ENCODE measurements at regions not wholly inside any gene's neighbourhood (a gene's known extent, or its start where the extent isn't known, plus 50 kb on each side); places are given as distances from the start of the nearest gene placed in this dataset.
"Not testable (repeated sequence)": the region's sequence is repeated elsewhere in the genome, so short reads cannot be mapped to it uniquely, and the experiment has no call there.

DNA sequence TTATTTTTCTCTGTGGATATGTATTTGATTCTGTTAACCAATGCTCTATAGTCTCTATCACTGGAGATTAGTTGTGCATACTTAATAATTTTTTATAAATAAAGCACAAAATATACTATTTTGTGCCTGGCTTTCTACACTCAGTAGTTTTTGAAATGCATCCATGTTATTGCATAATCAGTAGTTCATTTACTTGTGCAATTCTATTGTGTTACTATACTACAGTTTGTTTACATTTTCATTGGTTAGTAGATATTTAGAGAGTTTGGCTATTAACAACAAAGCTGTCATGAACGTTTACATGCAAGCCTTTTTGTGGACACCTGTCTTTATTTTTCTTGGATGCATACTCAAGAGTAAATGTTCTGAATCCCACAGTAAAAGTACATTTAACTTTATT lies 265.0 kb upstream of the FAT4 start:
- no peak for DNase-seq

DNA sequence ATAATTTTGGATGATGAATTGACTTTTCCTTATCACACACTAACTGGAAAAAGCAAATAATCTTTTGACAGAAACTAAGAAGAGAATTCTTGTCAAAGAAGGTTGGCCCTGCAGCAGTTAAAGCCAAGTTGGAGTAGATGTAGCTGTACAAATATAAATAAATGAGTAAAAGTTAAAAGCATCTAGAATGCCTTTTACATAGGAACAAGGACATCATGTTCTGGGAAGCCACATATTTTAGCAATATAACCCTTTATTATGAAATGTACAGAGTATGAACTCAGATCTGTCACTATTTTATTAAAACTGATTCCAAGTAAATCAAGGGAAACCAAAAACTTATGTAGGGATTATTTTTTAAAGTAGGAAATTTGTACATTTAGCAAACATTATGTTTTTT lies 269.4 kb upstream of the FAT4 start:
- no peak for DNase-seq

DNA sequence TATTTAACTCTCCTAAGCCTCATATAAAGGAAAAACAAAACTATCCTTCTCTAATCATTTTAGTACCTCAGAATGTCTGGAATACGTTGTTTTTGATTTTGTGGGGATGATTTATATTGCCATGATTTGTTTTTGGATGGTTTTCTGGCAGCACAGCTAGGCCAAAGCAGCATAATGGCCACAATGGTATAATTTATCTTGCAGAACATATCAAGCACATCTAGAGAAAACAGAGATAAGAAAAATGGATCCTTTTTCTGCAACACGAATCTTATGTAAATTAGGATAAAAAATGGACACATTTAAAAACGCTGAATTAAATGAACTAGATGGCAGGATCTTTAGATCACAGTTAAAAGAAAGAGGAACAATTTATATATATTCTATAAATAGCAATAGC lies 269.9 kb upstream of the FAT4 start:
- DNase-seq = no peak

DNA sequence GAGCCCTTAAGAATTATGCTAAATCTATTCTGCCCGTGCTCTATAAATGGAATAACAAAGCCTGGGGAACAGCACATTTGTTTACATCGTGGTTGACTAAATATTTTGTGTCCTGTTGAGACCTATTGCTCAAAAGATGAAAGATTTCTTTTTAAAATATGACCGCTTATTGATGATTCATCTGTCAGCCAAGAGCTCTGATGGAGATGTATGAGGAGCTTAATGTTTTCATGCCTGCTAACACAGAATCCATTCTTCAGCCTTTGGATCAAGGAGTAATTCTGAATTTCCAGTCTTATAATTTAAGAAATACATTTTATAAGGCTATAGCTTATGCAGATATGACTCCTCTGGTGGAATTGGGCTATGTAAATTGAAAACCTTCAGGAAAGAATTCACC lies 271.3 kb upstream of the FAT4 start:
- no peak for DNase-seq

DNA sequence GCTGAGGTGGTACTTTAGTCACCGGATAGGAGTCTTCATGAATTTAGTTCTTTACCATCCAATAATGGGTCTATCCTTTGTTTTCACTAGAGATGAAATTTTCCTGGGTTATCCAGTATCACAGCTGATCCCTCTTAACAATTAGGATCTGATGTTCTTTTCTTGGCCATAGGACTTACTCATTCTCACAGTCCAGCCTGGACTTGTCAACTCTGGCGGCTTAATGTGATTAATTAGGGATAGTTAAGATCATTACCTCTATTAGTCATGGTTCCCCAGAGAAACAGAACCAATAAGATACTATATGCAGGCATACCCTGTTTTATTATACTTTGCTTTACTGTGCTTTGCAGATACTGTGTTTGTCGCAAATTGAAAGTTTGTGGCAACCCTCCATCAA lies 272.7 kb upstream of the FAT4 start:
- DNase-seq = no peak

DNA sequence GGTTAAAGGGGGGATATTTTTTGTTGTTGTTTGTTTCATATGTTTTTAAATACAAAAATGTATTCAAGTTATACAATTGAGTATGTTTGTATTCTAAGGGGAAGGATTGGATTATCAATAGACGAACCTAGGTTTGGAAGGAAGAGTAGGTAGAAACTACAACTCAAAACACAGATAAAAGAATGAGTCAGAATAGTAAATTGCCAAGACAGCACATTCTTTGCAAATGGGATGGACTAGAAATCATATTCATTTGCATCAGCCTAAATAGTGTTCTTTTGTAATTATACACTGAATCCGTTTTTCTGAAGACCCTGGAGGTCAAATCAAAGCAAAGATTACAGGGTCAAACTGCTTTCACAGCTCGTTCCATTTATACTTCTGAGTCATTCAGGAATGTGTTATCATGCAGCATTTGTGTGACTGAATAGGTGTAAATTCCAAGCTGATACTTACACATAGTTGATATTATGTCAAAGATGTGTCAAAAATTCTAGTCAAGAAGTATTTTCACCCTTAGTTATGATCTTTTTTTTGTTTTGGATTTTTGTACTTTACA lies 273.3 kb upstream of the FAT4 start:
- no peak for DNase-seq

DNA sequence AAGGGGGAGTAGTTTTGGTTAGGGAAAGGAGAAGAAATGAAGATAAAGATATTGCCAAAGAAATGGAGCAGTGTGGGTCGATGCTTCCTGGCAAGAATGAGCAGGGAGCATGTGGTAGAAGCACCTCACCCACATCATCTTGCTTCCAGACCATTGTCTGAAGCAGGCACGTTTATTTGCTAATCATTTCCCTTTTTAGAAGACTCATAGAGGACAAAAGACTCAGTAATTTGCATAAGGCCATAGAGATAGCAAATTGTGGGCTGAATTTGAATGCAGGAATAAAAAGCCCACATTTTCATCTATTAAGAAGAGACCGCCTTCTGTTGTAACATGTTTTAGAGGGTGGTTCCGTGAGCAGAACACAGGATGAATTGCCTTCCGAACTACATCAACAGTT lies 275.2 kb upstream of the FAT4 start:
- DNase-seq = no peak

DNA sequence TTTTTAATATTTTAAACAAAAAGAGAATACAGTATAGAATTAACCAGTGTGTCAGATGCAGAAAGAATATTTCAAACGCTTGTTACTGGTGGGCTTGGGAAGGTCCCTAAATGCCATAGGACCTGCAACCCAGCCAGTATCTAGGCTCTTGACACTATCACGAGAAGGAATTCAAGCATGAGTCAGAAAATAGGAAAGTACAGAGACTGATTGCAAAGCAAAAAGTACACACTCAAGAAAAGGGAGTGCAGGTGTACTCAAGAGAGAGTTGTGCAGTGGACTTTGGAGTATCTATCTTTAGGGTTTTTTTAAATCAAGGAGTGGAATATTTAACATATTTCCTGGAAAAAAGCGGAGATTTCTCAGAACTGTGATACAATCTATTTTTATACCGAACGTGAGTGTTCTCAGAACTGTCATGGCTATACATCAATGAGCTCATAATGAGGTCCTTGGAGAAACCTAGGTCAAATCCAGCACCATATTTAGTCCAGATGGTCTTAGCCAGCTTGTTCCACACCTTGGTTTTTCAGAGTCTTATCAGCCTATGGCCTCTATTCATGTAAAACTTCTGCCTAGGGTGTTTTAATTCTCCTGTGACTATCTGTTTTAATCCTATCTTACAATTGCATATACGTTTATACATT lies 291.8 kb upstream of the FAT4 start:
- DNase-seq = no peak

DNA sequence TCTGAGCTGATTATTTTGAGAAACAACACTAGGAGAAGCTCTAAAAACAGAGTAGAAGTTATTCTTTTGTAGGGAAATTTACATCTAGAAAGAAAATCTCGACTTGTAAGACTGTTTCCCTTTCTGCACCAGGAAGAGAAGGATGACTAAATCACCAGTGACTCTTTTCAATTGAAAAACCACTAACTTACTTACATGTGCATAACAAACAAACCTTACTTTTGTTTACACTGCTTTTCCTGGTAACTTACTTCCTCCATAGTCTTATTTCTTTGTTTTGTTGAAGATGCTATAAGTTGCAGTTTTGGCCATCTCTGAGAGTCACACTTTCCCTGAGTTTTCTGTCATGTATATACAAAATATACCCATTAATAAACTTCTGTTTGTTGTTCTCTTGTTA lies 293.6 kb upstream of the FAT4 start:
- no peak for DNase-seq

DNA sequence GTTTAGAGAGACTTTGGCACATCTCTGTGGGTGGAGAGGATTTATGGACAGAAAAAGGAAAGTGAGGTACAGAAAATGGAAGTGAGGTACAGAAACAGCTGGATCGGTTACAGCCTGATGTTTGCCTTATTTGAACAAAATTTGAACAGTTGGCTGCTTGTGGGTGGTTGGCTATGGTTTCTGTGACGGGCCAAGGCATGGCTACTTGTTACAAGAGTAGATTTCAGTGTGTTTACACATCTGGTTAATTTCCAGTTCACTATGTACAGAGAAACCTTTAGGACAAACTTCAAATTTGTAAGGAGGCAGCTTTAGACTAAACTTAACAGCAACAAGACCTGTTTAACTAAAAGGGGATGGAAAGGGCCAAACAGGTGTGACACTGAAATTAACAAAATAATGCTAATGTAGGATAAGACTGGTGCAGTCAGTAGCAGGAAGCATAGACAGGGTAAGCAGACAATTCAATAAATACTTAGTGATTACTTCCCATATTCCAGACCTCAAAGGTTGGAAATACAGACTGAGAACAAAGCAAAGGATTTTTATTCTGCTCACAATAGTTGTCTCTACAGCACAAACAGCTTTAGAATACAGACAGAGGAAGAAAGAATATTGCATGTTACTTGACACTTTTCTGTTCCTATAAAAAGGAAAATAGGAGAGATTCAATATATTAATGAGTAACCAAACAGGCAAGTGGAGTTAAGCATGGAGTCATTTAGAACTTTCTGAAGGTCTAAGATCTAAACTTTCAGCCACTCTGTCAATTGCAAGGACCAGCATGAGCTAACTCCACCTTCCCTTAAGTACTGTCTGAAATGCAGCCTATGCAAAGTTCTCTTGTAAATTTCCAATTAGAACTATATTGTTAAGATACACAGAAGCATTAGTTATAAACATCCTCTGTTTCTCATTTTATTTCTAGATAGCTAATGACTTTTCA lies 294.4 kb upstream of the FAT4 start:
- DNase-seq = no peak

DNA sequence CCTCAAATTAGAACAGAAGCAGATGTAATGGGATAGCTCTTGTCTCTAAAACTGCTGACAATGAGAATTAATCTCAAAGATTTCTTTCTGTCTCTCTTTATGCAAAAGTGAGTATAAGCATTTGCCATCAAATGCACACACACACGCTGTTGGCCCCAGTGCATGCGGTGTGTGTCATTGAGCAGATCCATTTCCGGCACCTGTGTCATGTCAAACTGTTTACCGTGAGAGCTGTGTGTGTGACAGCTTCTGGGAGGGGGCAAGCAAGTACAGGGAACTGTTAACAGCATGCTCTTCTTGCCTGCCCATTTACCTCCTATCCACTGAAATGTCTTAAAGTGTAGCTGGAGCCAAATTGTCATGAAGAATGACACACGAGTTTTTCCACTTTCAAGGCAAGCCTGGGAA lies 297.9 kb upstream of the FAT4 start:
- no peak for DNase-seq

DNA sequence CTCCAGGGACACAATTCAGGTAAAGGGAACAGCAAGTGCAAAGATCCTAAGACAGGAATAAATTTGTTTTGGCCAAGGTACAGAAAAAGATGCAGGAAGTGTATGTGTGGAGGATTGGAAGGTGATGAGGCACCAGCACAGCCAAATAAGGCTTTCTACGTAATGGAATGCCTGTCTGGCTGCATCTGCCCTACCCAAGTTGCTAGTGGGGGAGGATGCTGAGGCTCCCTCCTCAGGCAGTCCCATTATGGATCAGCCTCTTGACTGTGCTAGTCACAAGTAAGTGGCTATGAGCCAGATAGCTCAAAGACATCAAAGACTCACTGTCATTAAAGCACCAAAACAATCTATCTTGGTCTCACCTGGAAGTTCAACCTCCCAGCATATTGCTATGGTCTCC lies 300.9 kb upstream of the FAT4 start:
- DNase-seq = no peak

DNA sequence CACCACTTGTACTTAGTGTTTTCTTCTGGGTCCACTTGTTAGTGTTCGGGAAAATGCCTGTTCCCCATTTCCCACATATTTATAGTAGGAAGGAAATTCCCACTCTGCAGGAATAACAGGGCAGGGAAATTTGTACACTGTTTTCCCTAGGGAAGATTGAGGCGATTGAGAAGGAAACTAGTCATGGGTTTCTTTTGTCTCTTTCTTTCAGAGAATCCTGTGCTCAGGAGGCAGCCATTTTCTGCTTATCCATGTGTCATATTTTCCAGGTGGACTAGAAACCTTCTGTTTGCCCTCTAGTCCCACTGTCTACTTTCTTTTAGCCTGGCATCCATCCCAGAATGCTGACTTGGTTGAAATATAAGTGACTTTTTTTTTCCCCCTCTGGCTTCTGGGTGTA lies 299.1 kb upstream of the ANKRD50 start:
- DNase-seq = no peak

DNA sequence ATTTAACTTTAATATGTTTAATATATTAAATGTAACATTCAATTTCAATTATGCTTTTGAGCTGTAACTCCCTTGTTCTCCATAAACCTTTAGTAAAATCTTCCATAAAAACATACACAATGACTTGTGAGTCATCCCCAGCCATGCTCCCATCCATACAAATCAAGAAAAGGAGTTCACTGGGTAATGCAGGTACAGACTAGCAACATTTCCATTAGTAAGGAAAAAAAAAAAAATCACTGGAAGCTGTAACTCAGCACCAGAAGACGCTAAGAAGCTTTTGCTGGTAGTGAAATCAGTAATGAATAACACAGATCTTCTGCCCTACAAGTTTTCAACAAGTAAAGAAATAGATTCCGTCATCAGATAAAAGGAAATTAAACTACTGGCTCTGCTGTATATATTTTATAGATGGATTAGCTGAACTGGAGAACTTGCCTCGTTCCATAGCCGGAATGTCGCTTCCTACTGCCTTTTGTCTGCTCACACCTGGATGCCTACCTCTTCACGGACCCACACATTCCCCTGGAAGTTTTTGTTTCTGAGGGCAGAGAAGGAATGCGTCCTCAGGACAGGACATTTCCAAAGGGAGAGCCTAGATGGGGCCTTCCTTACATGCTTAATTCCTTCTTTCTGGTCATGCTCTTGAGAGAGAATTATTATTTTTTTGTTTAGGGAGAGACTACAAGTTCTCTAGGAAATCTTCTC lies 298.4 kb upstream of the ANKRD50 start:
- DNase-seq = no peak

DNA sequence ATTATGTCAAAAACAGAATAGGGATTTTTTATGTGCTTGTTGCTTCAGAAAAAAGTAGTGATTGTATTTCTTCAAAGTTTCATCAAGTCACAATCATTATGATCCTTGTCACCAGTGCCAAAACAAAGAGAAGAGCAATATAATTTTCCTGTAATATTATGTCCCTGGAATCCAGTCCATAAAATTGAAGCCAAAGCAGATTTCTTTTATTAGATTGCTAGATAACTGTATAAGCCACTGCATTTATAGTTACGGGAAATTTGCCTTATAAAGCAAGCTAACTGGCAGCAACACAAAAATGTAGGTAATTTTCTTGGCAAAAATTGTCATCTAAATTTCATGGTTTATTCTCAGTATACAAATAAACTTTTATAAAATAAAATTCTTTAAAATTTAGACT lies 296.1 kb upstream of the ANKRD50 start:
- DNase-seq = no peak

DNA sequence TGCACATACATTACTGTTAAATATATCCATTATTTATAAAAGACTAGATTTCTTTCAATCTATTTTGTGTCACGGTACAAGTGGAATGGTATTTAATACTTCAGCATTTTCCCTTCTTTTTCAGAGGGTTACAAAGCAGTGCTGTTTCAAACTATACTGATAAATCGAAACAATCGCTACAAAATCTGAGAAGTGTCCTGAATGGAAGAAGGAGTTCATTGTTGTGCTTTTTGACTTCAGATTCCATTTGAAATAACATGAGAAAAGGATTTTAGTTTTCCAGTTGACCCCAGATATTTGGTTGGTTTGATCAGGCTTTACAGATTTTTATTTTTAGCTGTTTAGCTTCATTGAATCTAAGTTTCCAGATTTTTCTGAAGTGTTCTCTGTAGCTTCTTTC lies 292.1 kb upstream of the ANKRD50 start:
- DNase-seq = no peak

DNA sequence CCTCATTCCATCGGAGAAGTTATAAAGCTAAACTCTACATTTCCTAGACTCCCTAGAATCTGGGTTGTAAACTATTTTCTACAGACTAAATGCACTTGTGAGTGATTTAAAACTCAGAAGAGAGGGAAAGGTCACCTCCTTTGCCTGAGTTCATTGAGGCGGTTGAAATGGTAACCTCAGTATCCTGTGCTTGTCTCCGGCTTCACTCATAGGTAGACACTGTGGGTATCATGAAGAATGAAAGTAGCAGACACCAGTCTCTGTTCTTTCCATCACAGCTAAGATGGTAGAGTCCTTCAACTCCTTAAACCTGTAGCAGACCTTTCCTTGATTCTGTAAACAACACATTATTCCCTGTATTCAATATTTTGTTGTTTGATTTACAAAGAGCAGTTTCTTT lies 291.3 kb upstream of the ANKRD50 start:
- DNase-seq = no peak

DNA sequence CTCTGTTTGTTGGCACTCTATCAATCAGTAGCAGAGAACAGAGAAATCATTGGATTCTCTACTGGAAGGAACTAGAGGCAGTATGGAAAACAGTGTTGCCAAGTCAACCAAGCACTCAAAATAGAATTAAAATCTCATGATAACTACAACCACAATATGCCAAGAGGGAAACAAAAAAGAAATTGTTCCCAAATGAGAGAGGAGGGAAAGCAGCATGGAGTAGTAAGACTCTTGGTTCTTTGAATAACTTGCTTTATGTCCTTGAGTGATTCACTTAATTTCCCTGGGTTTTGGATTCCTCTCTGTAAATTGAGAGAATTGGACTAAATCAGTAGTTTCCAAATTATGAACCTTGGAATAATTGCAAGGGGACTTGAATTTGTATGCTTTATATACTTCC lies 285.5 kb upstream of the ANKRD50 start:
- DNase-seq = no peak

DNA sequence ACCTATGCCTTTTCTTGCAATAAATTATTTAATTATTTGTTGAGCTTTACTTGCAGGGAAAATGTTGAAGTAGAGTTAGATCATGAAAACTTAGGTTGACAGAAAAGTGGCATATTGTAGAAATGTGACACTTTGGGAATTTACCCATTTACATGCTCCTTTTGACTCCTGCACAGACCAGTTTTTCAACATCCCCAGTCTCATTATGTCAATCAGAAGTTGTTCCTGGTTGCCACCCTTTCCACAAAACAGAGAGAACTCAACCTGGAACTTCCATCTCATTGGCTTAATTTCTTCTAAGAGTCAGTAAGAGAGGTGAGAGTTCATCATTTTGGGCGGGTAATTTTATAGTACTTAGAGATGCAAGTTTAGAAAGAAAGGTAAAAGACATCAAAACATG lies 284.6 kb upstream of the ANKRD50 start:
- DNase-seq = no peak

DNA sequence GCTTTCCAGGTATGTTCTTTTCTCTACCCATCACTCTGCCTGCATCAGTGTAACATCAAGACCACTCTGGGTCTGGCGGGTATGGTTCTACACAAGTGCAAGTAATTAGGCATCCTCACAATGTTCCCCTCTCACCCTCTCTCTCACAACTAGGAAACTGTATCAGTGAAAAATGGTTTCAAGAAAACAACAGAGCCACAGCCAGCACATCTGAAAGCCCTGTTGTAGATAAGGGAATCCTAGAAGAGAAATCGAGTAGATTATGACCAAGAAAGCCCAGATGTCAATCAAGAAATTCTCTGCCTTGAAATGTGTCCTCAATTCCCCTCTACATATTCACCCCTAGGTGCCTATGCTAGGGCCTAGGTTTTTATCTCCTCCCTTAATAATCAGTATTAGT lies 281.3 kb upstream of the ANKRD50 start:
- DNase-seq = no peak

DNA sequence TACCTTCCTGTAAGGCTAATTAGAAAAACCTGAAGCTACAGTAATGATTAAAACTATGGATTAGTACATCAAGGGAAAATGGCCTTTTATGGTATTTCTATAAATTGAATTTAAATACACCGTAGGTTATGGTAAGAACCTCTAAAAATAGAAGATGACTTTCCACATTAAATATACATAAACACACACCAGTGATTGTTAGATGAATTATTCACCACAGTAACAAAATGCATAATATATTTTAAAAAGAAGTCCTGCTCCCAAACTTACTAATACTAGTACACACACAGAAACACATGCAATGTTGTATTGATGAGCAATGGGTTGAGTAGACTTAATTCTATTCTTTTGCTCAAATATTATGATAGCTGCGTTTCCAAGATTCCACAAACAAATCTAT lies 277.9 kb upstream of the ANKRD50 start:
- DNase-seq = no peak

DNA sequence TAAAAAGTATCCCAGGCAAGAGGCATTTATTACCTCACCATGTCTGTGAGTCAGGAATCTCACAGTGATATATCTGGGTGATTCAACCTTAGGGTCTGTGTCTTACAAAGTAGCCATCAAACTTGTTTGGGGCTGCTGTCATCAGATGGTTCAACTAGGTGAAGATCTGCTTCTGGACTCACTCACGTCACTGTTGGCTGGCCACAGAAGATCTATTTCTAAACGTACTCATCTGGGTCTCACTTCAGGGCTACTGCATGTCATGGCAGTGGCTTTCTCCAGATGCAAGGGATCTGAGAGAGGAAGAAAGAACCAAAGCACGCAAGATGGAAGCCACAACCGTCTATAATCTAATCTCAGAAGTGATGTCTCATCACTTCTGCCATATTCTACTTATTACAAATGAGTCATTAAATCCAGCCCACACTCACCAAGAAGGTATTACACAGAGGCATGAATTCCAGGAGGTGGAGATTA lies 267.8 kb upstream of the ANKRD50 start:
- no peak for DNase-seq

DNA sequence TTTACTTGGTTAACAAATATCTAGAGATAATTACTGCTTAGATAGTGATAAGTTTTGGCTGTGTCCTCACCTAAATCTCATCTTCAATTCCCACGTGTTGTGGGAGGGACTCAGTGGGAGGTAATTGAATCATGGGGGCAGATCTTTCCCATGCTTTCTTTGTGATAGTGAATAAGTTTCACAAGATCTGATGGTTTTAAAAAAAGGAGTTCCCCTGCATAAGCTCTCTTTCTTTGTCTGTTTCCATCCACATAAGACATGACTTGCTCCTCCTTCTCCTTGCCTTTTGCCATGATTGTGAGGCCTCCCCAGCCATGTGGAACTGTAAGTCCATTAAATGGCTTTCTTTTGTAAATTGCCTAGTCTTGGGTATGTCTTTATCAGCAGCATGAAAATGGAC lies 266.0 kb upstream of the ANKRD50 start:
- not testable (repeated sequence) for DNase-seq

DNA sequence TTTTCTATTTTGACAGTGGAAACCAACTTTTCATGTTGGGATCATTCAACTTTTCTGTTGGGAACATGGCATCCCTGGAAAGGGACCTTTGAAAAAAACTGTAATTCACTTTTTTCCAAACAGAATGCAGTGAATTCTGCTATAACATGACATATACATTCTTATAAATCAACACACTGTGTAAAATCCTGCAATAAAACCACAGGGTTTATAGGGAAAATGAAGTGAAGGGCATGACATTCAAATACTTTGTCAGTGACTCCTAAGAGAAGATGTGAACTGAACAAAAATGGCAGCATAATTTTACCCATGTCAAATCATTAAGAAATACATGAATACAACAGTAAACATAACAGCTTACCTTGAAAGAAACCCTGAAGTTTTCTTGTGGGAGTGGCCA lies 264.5 kb upstream of the ANKRD50 start:
- no peak for DNase-seq

All from SIG-M5 (cell line).